Activated naive CD4-positive, alpha-beta T cell treated with anti-CD3 and anti-CD28 coated beads for 36 hours (primary cell): ENCODE measurements at regions not wholly inside any gene's neighbourhood (a gene's known extent, or its start where the extent isn't known, plus 50 kb on each side); places are given as distances from the start of the nearest gene placed in this dataset.

Experiments
- CTCF ChIA-PET: fragments of 350-600 bp; sonication (Branson Sonifier 250); formaldehyde crosslinking; loops from one replicate; lab custom pipeline; 2021; ENCODE audit warnings: antibody characterized with exemption; lab: Charles Lee
- DNase-seq: peaks from one replicate; pipeline ENCODE4 v3.0.0-alpha.2; 2020
- H3K27ac Mint-ChIP-seq: one replicate; pipeline ENCODE4 v1.8.0; 2021; ENCODE audit warnings: mild to moderate bottlenecking, mixed read lengths
- H3K27me3 Mint-ChIP-seq: one replicate; pipeline ENCODE4 v1.8.0; 2021; ENCODE audit warnings: low read depth, mixed read lengths
- H3K36me3 Mint-ChIP-seq: one replicate; pipeline ENCODE4 v1.8.0; 2021; ENCODE audit warnings: low read depth, mixed read lengths
- H3K4me1 Mint-ChIP-seq: one replicate; pipeline ENCODE4 v1.8.0; 2021; ENCODE audit warnings: low read depth, mixed read lengths
- H3K4me3 Mint-ChIP-seq: one replicate; pipeline ENCODE4 v1.8.0; 2021; ENCODE audit warnings: mild to moderate bottlenecking, moderate library complexity, mixed read lengths
- H3K9me3 Mint-ChIP-seq: one replicate; pipeline ENCODE4 v1.8.0; 2021; ENCODE audit warnings: mixed read lengths
- intact Hi-C: fragments of 100-400 bp; cut with micrococcal nuclease; formaldehyde crosslinking; loops from one replicate; pipeline ENCODE4 v1.15.1; 2023

DNA sequence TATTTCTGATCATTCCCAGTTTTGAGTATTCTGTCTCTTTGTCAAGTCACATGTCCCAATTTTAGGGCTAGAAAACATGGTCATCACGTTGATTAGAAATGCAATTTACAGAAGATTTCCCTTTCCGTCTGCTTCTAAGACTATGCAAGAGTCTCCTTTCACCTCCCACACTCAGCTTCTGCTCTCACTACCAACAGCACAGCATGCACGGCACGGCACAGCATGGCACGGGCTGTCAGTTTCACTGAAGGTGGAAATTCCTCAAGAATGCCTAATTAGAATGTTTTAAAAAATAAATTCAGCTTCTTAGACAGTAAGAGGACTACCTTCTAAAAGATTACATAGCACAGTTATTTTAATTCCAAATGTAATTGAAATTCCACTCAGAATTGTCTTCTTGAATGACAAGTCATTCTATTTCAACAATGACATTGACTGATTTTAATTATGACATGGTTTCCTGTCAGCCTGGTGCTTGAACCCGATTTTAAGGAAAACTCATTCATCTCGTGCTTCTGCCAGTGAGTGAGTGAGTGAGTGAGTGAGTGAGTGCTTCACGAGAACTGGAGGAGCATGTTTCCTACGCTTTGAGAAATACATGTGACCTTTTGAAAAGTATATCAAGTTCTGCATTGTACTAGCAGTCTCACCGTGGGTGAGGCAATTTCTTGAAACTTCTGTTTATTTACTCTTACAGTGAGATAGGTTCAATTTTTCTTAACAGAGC, 124.8 kb upstream of the SORBS2 start:
- H3K36me3 Mint-ChIP-seq, result no peaks in the 10 kb centered on the region
- intact Hi-C loops, result no loop called here
- CTCF ChIA-PET, result no interaction called here
- no peak overlapping the region for H3K4me3 Mint-ChIP-seq
- H3K27ac Mint-ChIP-seq, result no peak overlapping the region
- H3K27me3 Mint-ChIP-seq, result peaks cover 12% of the 10 kb centered on the region
- DNase-seq, result no peak
- H3K9me3 Mint-ChIP-seq, result no peaks in the 10 kb centered on the region
- H3K4me1 Mint-ChIP-seq, result no peaks in the 10 kb centered on the region

DNA sequence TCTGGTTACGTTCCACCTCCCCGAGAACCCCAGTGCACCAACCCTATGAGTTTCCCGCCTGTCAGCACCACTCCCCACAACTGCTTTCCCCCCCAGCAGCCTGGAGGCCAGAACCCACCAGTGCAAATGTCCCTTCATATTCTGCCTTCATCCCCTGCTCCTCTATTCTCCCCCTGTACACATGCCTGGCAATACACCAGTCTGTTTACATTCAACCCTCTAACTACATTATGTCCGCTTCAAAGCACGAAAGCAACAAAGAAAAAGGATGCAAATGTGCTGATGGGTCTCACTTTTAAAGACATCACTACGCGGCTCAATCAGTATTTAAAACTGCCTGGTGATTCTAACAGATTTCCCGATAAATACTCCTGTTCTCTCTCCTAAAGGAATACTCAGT, 126.7 kb upstream of the SORBS2 start:
- H3K9me3 Mint-ChIP-seq, result no peaks in the 10 kb centered on the region
- no peak overlapping the region for H3K4me3 Mint-ChIP-seq
- CTCF ChIA-PET, result no interaction called here
- no peak for DNase-seq
- peaks cover 9% of the 10 kb centered on the region for H3K27me3 Mint-ChIP-seq
- intact Hi-C loops, result no loop called here
- no peak overlapping the region for H3K27ac Mint-ChIP-seq
- H3K4me1 Mint-ChIP-seq, result no peaks in the 10 kb centered on the region
- H3K36me3 Mint-ChIP-seq, result no peaks in the 10 kb centered on the region

DNA sequence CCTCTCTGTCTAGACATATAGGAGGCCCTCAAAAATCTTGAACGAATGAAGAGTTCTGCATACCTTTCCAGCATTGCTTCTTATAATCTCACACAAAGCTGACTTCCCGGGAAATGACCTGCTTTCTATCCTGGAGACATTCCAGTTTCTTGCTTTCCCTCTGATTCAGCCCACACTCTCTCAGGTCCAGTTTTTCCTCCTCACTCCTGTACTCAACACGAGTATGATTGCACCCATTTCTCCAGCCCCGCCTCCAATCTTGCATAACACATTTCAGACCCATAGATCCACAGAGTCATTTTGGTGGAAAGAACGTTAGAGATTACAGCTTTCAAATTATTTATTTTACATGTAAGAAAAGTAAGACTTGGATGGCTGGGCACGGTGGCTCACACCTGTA, 127.5 kb upstream of the TLR3 start:
- Mint-ChIP-seq H3K4me1 (no peaks in the 10 kb centered on the region), H3K36me3 (no peaks in the 10 kb centered on the region), H3K27me3 (peaks cover 3% of the 10 kb centered on the region), H3K4me3 (no peak overlapping the region), H3K9me3 (no peaks in the 10 kb centered on the region), H3K27ac (no peak overlapping the region)
- DNase-seq, result no peak
- intact Hi-C loops, result no loop called here
- CTCF ChIA-PET, result no interaction called here

DNA sequence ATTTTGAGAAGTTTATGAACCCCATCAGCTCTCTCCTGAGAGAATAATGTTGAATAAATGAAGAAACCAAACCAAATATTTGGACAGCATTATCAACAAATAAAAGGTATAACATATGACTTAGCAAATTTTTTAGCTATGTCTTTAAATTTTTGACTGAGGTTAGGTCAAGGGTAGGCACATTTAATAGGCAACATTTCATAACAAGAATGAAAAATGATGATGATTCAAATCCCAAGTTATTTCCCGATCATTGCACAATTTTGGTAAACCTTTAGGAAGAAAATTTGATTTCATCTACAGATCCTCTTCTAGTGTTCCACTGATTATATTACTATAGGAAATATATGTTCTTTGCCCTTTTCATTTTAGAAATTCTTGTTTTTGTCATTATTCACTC, 123.7 kb upstream of the TLR3 start:
- CTCF ChIA-PET, result interaction anchor here (0.5 kb wide), 1 partner anchor 97 kb away, joined by 3 read pairs; no protein-coding TSS in a partner anchor
- no peaks in the 10 kb centered on the region for H3K36me3 Mint-ChIP-seq
- no peaks in the 10 kb centered on the region for H3K4me1 Mint-ChIP-seq
- DNase-seq, result no peak
- H3K27ac Mint-ChIP-seq, result no peak overlapping the region
- no peak overlapping the region for H3K4me3 Mint-ChIP-seq
- intact Hi-C loops, result no loop called here
- H3K27me3 Mint-ChIP-seq, result peaks cover 10% of the 10 kb centered on the region
- no peaks in the 10 kb centered on the region for H3K9me3 Mint-ChIP-seq

DNA sequence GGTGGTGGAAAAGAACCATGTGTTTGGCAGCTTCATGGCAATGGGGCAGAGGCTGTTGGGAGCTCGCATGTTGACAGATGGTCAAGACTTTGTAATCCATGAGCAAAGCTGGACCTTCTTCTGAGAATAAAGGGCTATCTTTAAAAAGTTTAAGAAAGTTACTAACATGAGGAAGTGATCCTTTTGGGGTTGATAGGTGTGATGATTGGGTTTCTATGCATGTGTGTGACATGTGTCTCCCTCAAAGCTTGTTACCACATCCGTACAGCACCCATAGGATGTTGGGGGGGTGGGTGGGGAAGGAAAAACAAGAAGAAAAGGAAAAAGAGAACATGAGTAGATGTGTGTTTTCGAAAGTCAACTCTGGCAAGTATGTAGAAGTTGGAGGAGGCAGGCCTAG, 123.0 kb upstream of the TLR3 start:
- no peak for DNase-seq
- CTCF ChIA-PET, result no interaction called here
- Mint-ChIP-seq H3K4me1 (no peaks in the 10 kb centered on the region), H3K4me3 (no peak overlapping the region), H3K27ac (no peak overlapping the region), H3K36me3 (no peaks in the 10 kb centered on the region), H3K9me3 (no peaks in the 10 kb centered on the region), H3K27me3 (peaks cover 10% of the 10 kb centered on the region)
- intact Hi-C loops, result no loop called here

DNA sequence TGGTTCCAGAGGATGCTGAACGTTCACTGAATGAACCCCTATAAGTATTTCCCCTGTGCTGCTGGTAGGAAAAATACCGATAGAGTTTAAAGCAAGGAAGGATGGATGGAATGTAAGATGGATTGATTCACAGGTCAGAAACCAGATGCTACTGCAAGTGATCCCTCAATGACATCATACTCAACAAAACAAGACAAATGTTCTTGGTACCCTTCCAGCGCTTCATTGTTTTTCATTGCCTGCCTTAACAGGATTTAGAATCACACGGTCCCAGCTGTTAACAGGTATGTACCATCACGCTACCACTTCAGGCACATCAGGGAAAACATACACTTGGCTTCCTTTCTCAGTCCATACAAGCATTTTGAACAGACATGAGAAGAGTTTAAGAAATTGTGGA, 118.1 kb upstream of the TLR3 start:
- H3K4me1 Mint-ChIP-seq, result no peaks in the 10 kb centered on the region
- H3K36me3 Mint-ChIP-seq, result no peaks in the 10 kb centered on the region
- H3K4me3 Mint-ChIP-seq, result no peak overlapping the region
- CTCF ChIA-PET, result no interaction called here
- H3K27ac Mint-ChIP-seq, result no peak overlapping the region
- H3K9me3 Mint-ChIP-seq, result no peaks in the 10 kb centered on the region
- DNase-seq, result no peak
- intact Hi-C loops, result no loop called here
- peaks cover 9% of the 10 kb centered on the region for H3K27me3 Mint-ChIP-seq

DNA sequence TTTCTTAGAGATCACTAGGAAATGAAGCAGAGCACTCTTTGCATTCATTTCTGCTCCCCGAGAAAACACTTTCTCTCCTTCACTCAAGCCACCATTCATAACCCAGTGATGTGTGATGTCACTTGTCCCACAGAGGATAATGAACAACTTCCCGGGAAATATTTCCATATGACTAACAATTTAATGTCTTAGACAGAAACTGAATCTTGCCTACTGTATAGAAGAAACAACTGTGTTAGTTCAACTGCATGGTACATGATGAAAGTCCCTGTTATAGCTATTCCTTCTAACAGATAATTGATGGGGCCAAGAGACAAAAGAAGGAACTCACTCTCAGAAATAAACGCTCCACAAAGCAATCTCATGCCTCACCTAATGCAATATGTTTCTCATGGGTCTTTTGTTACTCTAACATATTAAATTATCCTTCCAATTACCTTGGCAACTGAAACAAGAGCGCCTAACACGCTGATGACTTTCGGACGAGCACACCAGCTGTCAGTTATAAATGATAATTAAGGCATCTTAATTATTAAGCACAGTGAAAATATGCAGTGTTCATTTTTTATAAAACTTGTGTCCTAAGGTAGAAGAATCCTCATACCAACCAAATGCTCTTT, 113.7 kb upstream of the TLR3 start:
- Mint-ChIP-seq H3K9me3 (no peaks in the 10 kb centered on the region), H3K4me3 (no peak overlapping the region), H3K4me1 (no peaks in the 10 kb centered on the region), H3K27ac (no peak overlapping the region), H3K36me3 (no peaks in the 10 kb centered on the region), H3K27me3 (peaks cover 9% of the 10 kb centered on the region)
- DNase-seq, result no peak
- intact Hi-C loops, result no loop called here
- CTCF ChIA-PET, result no interaction called here

DNA sequence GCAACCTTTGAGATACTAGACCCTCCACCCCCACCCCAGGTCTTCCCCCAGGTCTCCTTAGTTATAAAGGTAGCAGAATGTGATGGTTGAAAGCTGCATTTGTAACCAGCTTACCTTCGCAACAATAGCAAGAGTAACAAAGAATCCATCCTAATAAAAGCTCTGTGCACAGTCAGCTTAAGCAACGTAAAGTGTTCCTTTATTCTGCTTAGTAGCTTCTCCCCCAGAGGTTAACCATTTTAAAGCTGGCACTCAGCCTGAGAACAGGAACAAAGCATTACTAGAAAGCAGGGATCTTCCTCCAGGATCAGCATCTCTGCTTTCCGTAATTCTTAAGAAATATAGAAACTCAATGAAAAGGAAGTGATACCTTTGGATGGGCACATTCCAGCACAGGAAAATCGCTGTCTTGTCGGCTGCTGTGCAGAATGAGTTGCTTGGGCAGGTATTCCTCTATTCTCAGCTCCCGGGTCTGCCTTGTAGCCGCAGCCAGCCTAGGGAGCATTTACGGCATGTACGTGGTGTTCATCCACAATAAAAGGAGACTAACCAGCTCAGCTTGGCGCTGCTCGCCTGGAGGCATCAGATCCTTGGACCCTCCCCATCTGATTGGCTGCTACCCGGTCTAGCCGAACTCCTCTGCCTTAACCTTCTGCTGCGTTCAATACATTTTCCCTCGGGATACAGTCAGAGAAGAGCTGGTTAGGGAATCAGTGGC, 113.0 kb upstream of the TLR3 start:
- Mint-ChIP-seq H3K36me3 (no peaks in the 10 kb centered on the region), H3K4me3 (no peak overlapping the region), H3K9me3 (no peaks in the 10 kb centered on the region), H3K27me3 (peaks cover 9% of the 10 kb centered on the region), H3K27ac (no peak overlapping the region), H3K4me1 (no peaks in the 10 kb centered on the region)
- intact Hi-C loops, result no loop called here
- CTCF ChIA-PET, result no interaction called here
- DNase-seq, result no peak

DNA sequence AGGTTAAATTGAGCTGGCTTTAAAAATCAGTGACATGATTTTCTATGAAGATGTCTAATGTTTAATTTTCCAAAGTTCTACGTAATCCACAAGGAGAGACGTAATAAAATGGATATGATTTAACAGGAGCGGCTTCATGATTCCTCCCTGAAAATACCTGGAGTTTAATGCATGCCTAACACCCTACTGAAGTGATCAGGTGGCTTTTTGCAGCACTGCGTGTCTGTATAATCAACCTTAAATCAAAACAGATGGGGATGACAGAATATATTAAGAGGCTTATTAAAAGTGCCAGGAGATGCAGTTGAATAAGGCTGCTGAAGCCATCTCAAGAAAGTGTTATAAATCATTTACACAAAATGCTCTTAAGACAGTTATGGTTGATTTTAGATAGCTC, 112.4 kb upstream of the TLR3 start:
- no peaks in the 10 kb centered on the region for H3K36me3 Mint-ChIP-seq
- no peak overlapping the region for H3K27ac Mint-ChIP-seq
- no peaks in the 10 kb centered on the region for H3K9me3 Mint-ChIP-seq
- H3K4me1 Mint-ChIP-seq, result no peaks in the 10 kb centered on the region
- DNase-seq, result no peak
- intact Hi-C loops, result no loop called here
- CTCF ChIA-PET, result no interaction called here
- H3K4me3 Mint-ChIP-seq, result no peak overlapping the region
- peaks cover 11% of the 10 kb centered on the region for H3K27me3 Mint-ChIP-seq

DNA sequence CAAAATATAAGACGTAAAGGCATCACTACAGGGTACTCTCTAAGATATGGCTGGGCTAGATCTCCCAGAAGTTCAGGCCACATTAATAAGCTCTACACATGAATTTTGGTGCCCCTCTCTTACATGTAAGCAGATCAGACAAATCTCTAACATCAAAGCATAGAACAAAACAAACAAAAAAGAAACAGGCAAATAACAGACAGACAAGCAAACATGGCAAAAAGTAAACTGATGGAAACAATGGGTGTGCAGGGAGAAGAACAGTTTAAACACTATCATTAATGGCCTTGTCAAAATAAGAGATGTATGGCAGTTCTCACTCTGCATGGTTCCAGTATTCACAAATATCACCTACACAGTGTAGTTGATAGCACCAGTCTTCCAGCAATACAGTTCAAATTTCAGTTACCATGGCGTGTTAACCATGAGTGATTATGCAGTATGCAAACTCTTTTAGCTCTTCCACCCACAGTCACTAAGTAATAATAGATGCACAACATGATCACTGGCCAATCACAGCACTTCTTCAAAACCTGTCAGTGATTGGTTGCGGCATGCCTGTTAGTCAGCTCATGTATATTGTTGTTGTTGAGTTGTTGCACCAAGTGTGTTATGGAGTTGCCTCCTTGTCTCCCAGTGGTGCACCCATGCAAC, 110.7 kb upstream of the TLR3 start:
- H3K4me3 Mint-ChIP-seq, result no peak overlapping the region
- no peaks in the 10 kb centered on the region for H3K4me1 Mint-ChIP-seq
- DNase-seq, result no peak
- H3K27ac Mint-ChIP-seq, result no peak overlapping the region
- CTCF ChIA-PET, result no interaction called here
- no peaks in the 10 kb centered on the region for H3K9me3 Mint-ChIP-seq
- H3K27me3 Mint-ChIP-seq, result peaks cover 11% of the 10 kb centered on the region
- H3K36me3 Mint-ChIP-seq, result no peaks in the 10 kb centered on the region
- intact Hi-C loops, result no loop called here

DNA sequence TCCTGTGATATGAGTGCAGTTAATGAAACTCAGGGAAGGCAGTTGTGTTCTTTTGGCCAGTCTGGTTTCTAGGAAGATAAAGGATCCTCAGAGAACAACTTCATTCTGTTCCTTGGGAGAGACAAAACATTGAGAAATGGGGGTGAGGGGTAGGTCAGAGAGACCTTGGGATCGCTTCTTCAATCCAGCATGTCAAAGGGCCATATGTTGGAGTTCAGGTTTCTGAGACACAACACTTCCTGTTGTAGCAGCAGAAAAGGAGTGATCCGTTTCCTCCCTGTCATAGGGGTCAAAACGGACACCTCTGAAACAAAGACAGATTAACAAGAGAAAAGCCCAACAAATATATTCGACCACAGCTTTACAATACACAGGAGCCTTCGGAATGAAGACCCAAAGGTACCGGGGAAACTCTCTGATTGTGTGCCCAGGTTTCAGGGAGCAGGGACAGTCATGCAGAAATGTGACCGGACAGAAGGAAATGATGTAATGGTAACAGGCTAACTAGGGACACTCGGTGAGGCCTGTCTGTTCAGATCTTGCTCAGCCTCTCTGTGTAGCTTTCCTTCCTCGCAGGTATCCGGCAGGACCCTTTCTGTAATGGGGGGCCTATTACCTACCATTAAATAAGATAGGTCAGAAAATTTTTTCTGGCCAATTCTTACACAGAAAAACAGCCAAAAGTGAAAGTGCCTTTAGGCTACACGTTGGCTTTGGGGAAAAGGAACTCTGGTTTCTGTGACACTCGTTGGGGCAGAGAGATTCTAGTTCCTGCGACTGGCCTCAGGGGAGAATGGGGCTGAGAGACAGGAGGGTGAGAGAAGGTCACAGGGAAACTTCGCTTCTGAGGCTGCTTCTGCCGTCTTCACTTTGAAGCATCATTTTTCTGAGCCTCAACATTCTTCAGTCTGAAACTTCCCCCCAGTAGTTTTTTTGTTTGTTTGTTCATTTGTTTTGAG, 103.3 kb upstream of the TLR3 start:
- intact Hi-C loops, result no loop called here
- CTCF ChIA-PET, result no interaction called here
- H3K4me1 Mint-ChIP-seq, result no peaks in the 10 kb centered on the region
- DNase-seq, result no peak
- H3K27ac Mint-ChIP-seq, result no peak overlapping the region
- no peaks in the 10 kb centered on the region for H3K36me3 Mint-ChIP-seq
- no peaks in the 10 kb centered on the region for H3K9me3 Mint-ChIP-seq
- H3K4me3 Mint-ChIP-seq, result no peak overlapping the region
- H3K27me3 Mint-ChIP-seq, result peaks cover 5% of the 10 kb centered on the region

DNA sequence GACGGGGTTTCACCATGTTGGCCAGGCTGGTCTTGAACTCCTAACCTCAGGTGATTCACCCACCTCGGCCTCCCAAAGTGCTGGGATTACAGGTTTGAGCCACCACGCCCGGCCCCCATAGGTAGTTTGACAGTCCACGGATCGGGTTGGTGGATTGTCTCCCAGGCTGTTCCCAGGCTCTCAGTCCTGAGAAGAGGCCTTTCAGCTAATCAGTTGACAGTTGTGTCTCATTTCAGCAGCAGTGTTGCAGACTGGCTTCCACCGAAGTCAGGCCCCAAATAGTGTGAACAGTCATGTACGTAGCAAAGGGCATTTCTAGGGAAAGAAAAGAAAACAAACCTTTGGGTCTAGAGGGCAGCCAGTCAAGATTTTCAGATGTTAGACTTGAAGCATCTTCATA, 102.4 kb upstream of the TLR3 start:
- H3K4me1 Mint-ChIP-seq, result no peaks in the 10 kb centered on the region
- H3K27ac Mint-ChIP-seq, result no peak overlapping the region
- intact Hi-C loops, result no loop called here
- H3K9me3 Mint-ChIP-seq, result no peaks in the 10 kb centered on the region
- H3K4me3 Mint-ChIP-seq, result no peak overlapping the region
- H3K36me3 Mint-ChIP-seq, result no peaks in the 10 kb centered on the region
- H3K27me3 Mint-ChIP-seq, result peaks cover 3% of the 10 kb centered on the region
- CTCF ChIA-PET, result no interaction called here
- DNase-seq, result no peak
